COLO668 (cell line): ENCODE measurements at regions not wholly inside any gene's neighbourhood (a gene's known extent, or its start where the extent isn't known, plus 50 kb on each side); places are given as distances from the start of the nearest gene placed in this dataset.

Source experiments
- DNase-seq: peaks from one replicate; lab custom pipeline; 2025; ENCODE audit not compliant: unreplicated experiment; lab: John Stamatoyannopoulos, UW

GRCh38 chrX:46447384-46447783 lies 97.8 kb downstream of the ZNF674 start:
- DNase-seq, result peak; percentile 15

- DNase-seq, result peak; percentile 88
These were observed 98.4 kb downstream of the ZNF674 start for GRCh38 chrX:46446727-46447378.

GRCh38 chrX:46444011-46444410 lies 101.2 kb downstream of the ZNF674 start:
- no peak for DNase-seq

GRCh38 chrX:46436744-46437143 lies 108.5 kb downstream of the ZNF674 start:
- no peak for DNase-seq

- DNase-seq, result no peak
These were observed 111.3 kb downstream of the ZNF674 start for GRCh38 chrX:46433892-46434291.

- DNase-seq, result peak; percentile 53
These were observed 136.4 kb downstream of the ZNF674 start for GRCh38 chrX:46408553-46409407.

- no peak for DNase-seq
These were observed 137.5 kb downstream of the ZNF674 start for GRCh38 chrX:46407753-46408130.

- DNase-seq, result no peak
These were observed 138.0 kb downstream of the ZNF674 start for GRCh38 chrX:46407036-46407752.

GRCh38 chrX:46404774-46405173 lies 140.4 kb downstream of the ZNF674 start:
- DNase-seq, result no peak

- no peak for DNase-seq
These were observed 144.4 kb downstream of the ZNF674 start for GRCh38 chrX:46400530-46401443.

GRCh38 chrX:46398874-46399273 lies 146.3 kb downstream of the ZNF674 start:
- no peak for DNase-seq

- no peak for DNase-seq
These were observed 147.1 kb downstream of the ZNF674 start for GRCh38 chrX:46398126-46398525.

- no peak for DNase-seq
These were observed 158.7 kb downstream of the ZNF674 start for GRCh38 chrX:46386511-46386910.

GRCh38 chrX:46383006-46383405 lies 162.2 kb downstream of the ZNF674 start:
- DNase-seq, result no peak

GRCh38 chrX:46382595-46382994 lies 162.6 kb downstream of the ZNF674 start:
- no peak for DNase-seq

GRCh38 chrX:46381630-46382029 lies 163.6 kb downstream of the ZNF674 start:
- DNase-seq, result peak; percentile 8

- no peak for DNase-seq
These were observed 165.0 kb downstream of the ZNF674 start for GRCh38 chrX:46380148-46380752.

- DNase-seq, result peak; percentile 0
These were observed 168.9 kb downstream of the ZNF674 start for GRCh38 chrX:46376246-46376885.

- no peak for DNase-seq
These were observed 169.4 kb downstream of the ZNF674 start for GRCh38 chrX:46375831-46376230.

- DNase-seq, result no peak
These were observed 170.8 kb downstream of the ZNF674 start for GRCh38 chrX:46374371-46374770.
